GM18517 (cell line): ENCODE measurements at regions not wholly inside any gene's neighbourhood (a gene's known extent, or its start where the extent isn't known, plus 50 kb on each side); places are given as distances from the start of the nearest gene placed in this dataset.

ENCODE experiments used
- ATAC-seq: cut with Tn5 transposase; IDR thresholded peaks from one replicate; pipeline ENCODE4 v1.9.1; 2021; ENCODE audit warnings: mild to moderate bottlenecking, moderate library complexity; ENCODE audit not compliant: unreplicated experiment

DNA sequence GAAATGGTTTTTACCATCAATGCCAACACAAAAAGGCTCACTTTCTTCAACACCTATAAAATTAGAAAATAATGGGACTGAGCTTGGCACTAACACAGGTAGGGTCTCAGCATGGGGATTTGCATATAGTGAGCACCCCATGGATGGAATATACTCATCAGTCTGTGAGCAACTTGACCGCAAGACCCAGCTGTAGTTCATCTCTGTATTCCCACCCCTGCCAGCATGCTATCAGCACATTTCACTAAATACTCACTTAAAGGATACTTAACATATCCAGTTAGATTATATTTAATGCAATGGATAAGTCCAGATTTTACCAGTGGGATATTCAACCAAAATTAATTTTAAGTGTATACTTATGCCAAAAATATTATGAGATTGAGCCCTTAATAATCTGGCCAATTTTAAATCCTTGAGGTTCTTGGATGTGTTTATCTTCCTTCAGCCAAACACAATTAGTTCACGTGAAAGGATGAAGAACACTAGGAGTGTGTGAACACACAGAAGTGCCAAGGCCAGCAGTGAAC is 66.7 kb downstream of the C16orf95 start:
- ATAC-seq: no peak

GRCh38 chr16:87252269-87252970 is 64.8 kb downstream of the C16orf95 start:
- ATAC-seq: no peak
